ENCODE measurements at regions not wholly inside any gene's neighbourhood (a gene's known extent, or its start where the extent isn't known, plus 50 kb on each side); places are given as distances from the start of the nearest gene placed in this dataset.

DNA sequence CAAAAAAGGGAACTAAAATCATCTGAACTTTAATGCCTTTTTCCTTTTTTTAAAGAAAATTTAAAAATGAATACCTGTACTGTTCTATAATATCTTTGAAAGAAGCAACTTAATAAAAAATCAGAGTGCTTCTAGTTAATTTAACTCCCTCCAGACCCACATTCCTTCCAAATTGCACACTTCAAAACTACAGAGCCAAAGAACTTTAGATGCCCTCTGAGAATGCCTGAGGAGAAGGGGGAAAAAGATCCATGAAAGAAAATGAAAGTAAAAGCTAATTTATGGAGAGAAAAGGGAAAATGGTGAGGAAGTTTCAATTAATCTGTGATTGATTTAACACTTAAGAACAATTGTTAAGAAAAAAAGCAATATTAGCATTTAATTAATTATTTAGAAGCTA lies 1141.6 kb downstream of the IGSF11 start:
- TF ChIP-seq SIN3A (IDR thresholded peaks at IDR 0.05; ENCODE audit: borderline replicate concordance, insufficient read depth, low read length) (no peak), FOXP2 (optimal IDR thresholded peaks at IDR 0.05; ENCODE audit: borderline replicate concordance, extremely low read depth, extremely low read length, insufficient read depth) (no peak), TAF1 (IDR thresholded peaks at IDR 0.05; ENCODE audit: borderline replicate concordance, insufficient read depth, low read length) (no peak), POLR2AphosphoS5 (IDR thresholded peaks at IDR 0.05; ENCODE audit: low read depth, low read length) (no peak)
- TF ChIP-seq, protein P1, sequence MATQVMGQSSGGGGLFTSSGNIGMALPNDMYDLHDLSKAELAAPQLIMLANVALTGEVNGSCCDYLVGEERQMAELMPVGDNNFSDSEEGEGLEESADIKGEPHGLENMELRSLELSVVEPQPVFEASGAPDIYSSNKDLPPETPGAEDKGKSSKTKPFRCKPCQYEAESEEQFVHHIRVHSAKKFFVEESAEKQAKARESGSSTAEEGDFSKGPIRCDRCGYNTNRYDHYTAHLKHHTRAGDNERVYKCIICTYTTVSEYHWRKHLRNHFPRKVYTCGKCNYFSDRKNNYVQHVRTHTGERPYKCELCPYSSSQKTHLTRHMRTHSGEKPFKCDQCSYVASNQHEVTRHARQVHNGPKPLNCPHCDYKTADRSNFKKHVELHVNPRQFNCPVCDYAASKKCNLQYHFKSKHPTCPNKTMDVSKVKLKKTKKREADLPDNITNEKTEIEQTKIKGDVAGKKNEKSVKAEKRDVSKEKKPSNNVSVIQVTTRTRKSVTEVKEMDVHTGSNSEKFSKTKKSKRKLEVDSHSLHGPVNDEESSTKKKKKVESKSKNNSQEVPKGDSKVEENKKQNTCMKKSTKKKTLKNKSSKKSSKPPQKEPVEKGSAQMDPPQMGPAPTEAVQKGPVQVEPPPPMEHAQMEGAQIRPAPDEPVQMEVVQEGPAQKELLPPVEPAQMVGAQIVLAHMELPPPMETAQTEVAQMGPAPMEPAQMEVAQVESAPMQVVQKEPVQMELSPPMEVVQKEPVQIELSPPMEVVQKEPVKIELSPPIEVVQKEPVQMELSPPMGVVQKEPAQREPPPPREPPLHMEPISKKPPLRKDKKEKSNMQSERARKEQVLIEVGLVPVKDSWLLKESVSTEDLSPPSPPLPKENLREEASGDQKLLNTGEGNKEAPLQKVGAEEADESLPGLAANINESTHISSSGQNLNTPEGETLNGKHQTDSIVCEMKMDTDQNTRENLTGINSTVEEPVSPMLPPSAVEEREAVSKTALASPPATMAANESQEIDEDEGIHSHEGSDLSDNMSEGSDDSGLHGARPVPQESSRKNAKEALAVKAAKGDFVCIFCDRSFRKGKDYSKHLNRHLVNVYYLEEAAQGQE (IDR thresholded peaks at IDR 0.05; ENCODE audit: insufficient read depth in 1 of 2, low read depth in 2 of 2, low read length in 2 of 2): no peak

DNA sequence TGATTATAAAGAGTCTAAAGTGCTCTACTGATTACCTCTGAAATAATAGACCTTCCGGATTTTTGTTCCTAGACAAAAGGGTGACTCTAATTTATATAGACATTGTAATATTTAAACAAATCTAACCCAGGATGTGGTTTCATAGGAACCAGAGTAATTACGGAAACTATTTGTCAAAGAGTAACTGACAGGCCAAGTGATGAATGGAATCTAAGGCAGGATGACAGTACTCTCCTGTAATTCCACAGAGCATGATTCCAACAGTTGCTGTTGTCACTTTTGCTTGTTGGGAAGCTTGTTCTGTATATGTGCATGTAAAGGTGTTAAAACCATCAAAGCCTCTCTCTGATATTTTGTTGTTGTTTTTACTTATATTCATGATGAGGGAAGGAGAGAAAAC lies 1141.0 kb downstream of the IGSF11 start:
- TF ChIP-seq SIN3A (IDR thresholded peaks at IDR 0.05; ENCODE audit: borderline replicate concordance, insufficient read depth, low read length) (no peak), FOXP2 (optimal IDR thresholded peaks at IDR 0.05; ENCODE audit: borderline replicate concordance, extremely low read depth, extremely low read length, insufficient read depth) (no peak), TAF1 (IDR thresholded peaks at IDR 0.05; ENCODE audit: borderline replicate concordance, insufficient read depth, low read length) (no peak), POLR2AphosphoS5 (IDR thresholded peaks at IDR 0.05; ENCODE audit: low read depth, low read length) (no peak)
- TF ChIP-seq, protein P1 (IDR thresholded peaks at IDR 0.05; ENCODE audit: insufficient read depth in 1 of 2, low read depth in 2 of 2, low read length in 2 of 2): no peak

DNA sequence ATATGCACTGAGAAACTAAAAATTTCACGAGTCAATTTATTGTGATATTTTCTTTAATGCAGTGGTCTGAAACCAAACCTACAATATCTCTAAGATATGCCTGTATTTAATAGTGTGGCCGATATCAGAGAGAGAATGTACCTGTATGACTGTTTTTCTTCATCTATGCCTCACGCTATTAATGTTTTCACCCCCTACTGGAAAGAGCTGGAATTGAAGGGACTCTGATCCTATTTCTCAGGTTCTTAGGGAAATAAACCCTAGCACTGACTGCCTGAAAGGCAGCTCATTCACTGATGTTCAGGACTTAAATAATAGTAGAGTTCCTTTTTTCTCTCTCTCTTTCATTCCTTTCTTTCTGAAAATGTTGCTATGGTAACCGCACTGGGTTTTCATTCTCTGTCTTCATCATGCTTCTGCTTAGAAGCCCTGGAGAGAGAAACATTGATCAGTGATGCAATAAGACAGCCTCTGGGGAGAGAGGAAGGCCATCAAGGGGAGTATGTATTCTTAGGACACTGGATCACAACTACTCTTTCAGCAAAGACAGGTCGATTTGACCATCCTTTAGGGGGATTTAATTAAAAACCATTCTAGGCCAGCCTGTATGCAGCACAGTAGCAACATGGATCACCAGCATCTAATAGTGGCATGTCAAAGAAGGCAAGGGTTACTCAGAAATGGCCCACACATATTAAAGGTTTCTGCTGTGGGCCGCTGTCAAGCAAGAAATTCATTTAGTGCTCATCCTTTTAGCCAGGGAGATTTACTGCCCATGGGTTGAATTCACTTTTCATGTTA lies 1135.7 kb downstream of the IGSF11 start:
- TF ChIP-seq, protein P1 (IDR thresholded peaks at IDR 0.05; ENCODE audit: insufficient read depth in 1 of 2, low read depth in 2 of 2, low read length in 2 of 2): no peak
- TF ChIP-seq SIN3A (IDR thresholded peaks at IDR 0.05; ENCODE audit: borderline replicate concordance, insufficient read depth, low read length): no peak
- no peak for TF ChIP-seq FOXP2 (optimal IDR thresholded peaks at IDR 0.05; ENCODE audit: borderline replicate concordance, extremely low read depth, extremely low read length, insufficient read depth)
- no peak for TF ChIP-seq TAF1 (IDR thresholded peaks at IDR 0.05; ENCODE audit: borderline replicate concordance, insufficient read depth, low read length)
- TF ChIP-seq POLR2AphosphoS5 (IDR thresholded peaks at IDR 0.05; ENCODE audit: low read depth, low read length): no peak

DNA sequence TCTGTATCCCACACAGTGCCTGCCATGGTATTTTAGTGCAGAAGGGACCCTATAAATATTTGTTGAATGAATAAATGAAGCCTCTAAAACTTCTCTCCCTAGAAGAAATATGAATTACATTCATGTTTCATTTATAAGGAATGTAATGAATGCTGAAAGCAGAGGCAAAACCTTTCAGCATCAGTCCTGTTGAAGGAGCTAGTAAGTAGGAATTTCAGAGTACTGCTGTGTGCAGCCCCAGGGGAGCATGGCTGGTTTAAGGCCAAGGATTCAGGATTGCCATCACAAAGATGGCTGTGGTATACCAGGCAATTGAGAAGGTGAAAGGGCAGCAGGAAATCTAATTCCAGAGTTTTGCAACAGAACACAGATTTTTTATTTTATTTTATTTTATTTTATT lies 1131.4 kb downstream of the IGSF11 start:
- TF ChIP-seq POLR2AphosphoS5 (IDR thresholded peaks at IDR 0.05; ENCODE audit: low read depth, low read length) (no peak), FOXP2 (optimal IDR thresholded peaks at IDR 0.05; ENCODE audit: borderline replicate concordance, extremely low read depth, extremely low read length, insufficient read depth) (no peak), TAF1 (IDR thresholded peaks at IDR 0.05; ENCODE audit: borderline replicate concordance, insufficient read depth, low read length) (no peak), SIN3A (IDR thresholded peaks at IDR 0.05; ENCODE audit: borderline replicate concordance, insufficient read depth, low read length) (no peak)
- TF ChIP-seq, protein P1 (IDR thresholded peaks at IDR 0.05; ENCODE audit: insufficient read depth in 1 of 2, low read depth in 2 of 2, low read length in 2 of 2): no peak

Measured in PFSK-1 (cell line).